Activated B cell treated with CpG ODN at 0.5 μM for 24 hours (primary cell): ENCODE measurements at regions not wholly inside any gene's neighbourhood (a gene's known extent, or its start where the extent isn't known, plus 50 kb on each side); places are given as distances from the start of the nearest gene placed in this dataset.

Experiments
- ATAC-seq: fragments of 200-7000 bp; cut with Tn5 transposase; one replicate; pipeline ENCODE4 v1.10.0; 2021; ENCODE audit warnings: low read depth, mild to moderate bottlenecking, moderate library complexity
- CTCF ChIA-PET: fragments of 350-600 bp; sonication (Branson Sonifier 250); formaldehyde crosslinking; loops from one replicate; lab custom pipeline; 2021; ENCODE audit warnings: antibody characterized with exemption; lab: Charles Lee
- POLR2A ChIA-PET: fragments of 350-600 bp; sonication (Branson Sonifier 250); formaldehyde crosslinking; loops from one replicate; lab custom pipeline; 2021; ENCODE audit warnings: antibody characterized with exemption; lab: Charles Lee
- DNase-seq: peaks from one replicate; pipeline ENCODE4 v3.0.0; 2022
- H3K27ac Mint-ChIP-seq: one replicate; pipeline ENCODE4 v1.8.0; 2020; ENCODE audit warnings: mixed read lengths
- H3K27me3 Mint-ChIP-seq: one replicate; pipeline ENCODE4 v1.8.0; 2021; ENCODE audit warnings: mixed read lengths
- H3K36me3 Mint-ChIP-seq: one replicate; pipeline ENCODE4 v1.8.0; 2021; ENCODE audit warnings: low read depth, mixed read lengths
- H3K4me1 Mint-ChIP-seq: one replicate; pipeline ENCODE4 v1.8.0; 2021; ENCODE audit warnings: mixed read lengths
- H3K4me3 Mint-ChIP-seq: one replicate; pipeline ENCODE4 v1.8.0; 2020; ENCODE audit warnings: mild to moderate bottlenecking, mixed read lengths
- H3K9me3 Mint-ChIP-seq: one replicate; pipeline ENCODE4 v1.8.0; 2020; ENCODE audit warnings: mixed read lengths
- CTCF ChIP-seq: fragments of 200-600 bp; IDR thresholded peaks from one replicate; pipeline ENCODE4 v1.8.0; 2022; ENCODE audit warnings: antibody characterized with exemption, mild to moderate bottlenecking
- intact Hi-C: fragments of 100-400 bp; cut with micrococcal nuclease; formaldehyde crosslinking; loops from one replicate; pipeline ENCODE4 v1.15.1; 2024

- H3K9me3 Mint-ChIP-seq = no peaks in the 10 kb centered on the region
- H3K27me3 Mint-ChIP-seq = peaks cover 4% of the 10 kb centered on the region
- no peak for DNase-seq
- no peaks in the 10 kb centered on the region for H3K4me1 Mint-ChIP-seq
- no peak overlapping the region for H3K27ac Mint-ChIP-seq
- intact Hi-C loops = no loop called here
- no peak for ATAC-seq
- TF ChIP-seq CTCF = no peak
- H3K36me3 Mint-ChIP-seq = no peaks in the 10 kb centered on the region
- no peak overlapping the region for H3K4me3 Mint-ChIP-seq
- ChIA-PET POLR2A (no interaction called here), CTCF (no interaction called here)
Observed at GRCh38 chr5:114297915-114298314, 64.0 kb upstream of the KCNN2 start.

GRCh38 chr5:114305402-114306207, 56.3 kb upstream of the KCNN2 start:
- no peaks in the 10 kb centered on the region for H3K27me3 Mint-ChIP-seq
- H3K4me1 Mint-ChIP-seq = no peaks in the 10 kb centered on the region
- intact Hi-C loops = no loop called here
- CTCF ChIA-PET = no interaction called here
- no peak overlapping the region for H3K27ac Mint-ChIP-seq
- DNase-seq (no peak), ATAC-seq (no peak)
- no peak for TF ChIP-seq CTCF
- no peak overlapping the region for H3K4me3 Mint-ChIP-seq
- H3K9me3 Mint-ChIP-seq = no peaks in the 10 kb centered on the region
- no peaks in the 10 kb centered on the region for H3K36me3 Mint-ChIP-seq
- POLR2A ChIA-PET = no interaction called here

GRCh38 chr5:114308017-114308416, 53.9 kb upstream of the KCNN2 start:
- Mint-ChIP-seq H3K9me3 (no peaks in the 10 kb centered on the region), H3K4me1 (no peaks in the 10 kb centered on the region), H3K36me3 (no peaks in the 10 kb centered on the region), H3K27me3 (no peaks in the 10 kb centered on the region), H3K4me3 (no peak overlapping the region), H3K27ac (no peak overlapping the region)
- CTCF ChIA-PET = no interaction called here
- ATAC-seq (no peak), DNase-seq (no peak)
- intact Hi-C loops = no loop called here
- no peak for TF ChIP-seq CTCF
- POLR2A ChIA-PET = no interaction called here

GRCh38 chr5:114308508-114308907, 53.4 kb upstream of the KCNN2 start:
- TF ChIP-seq CTCF = no peak
- Mint-ChIP-seq H3K27me3 (no peaks in the 10 kb centered on the region), H3K4me3 (no peak overlapping the region), H3K36me3 (no peaks in the 10 kb centered on the region), H3K27ac (no peak overlapping the region), H3K9me3 (no peaks in the 10 kb centered on the region), H3K4me1 (no peaks in the 10 kb centered on the region)
- ATAC-seq = no peak
- ChIA-PET POLR2A (no interaction called here), CTCF (no interaction called here)
- intact Hi-C loops = no loop called here
- no peak for DNase-seq

- H3K4me3 Mint-ChIP-seq = no peak overlapping the region
- intact Hi-C loops = no loop called here
- DNase-seq (no peak), ATAC-seq (no peak)
- ChIA-PET CTCF (no interaction called here), POLR2A (no interaction called here)
- no peak for TF ChIP-seq CTCF
- no peak overlapping the region for H3K27ac Mint-ChIP-seq
- H3K27me3 Mint-ChIP-seq = no peaks in the 10 kb centered on the region
- no peaks in the 10 kb centered on the region for H3K4me1 Mint-ChIP-seq
- no peaks in the 10 kb centered on the region for H3K36me3 Mint-ChIP-seq
- no peaks in the 10 kb centered on the region for H3K9me3 Mint-ChIP-seq
Observed at GRCh38 chr5:114310666-114311065, 51.2 kb upstream of the KCNN2 start.
